ENCODE measurements at regions not wholly inside any gene's neighbourhood (a gene's known extent, or its start where the extent isn't known, plus 50 kb on each side); places are given as distances from the start of the nearest gene placed in this dataset.

- TF ChIP-seq YY1 (IDR thresholded peaks at IDR 0.05; ENCODE audit: insufficient read depth, insufficient read length) (no peak), SUZ12 (IDR thresholded peaks at IDR 0.05; ENCODE audit: extremely low read depth, insufficient read depth, insufficient read length) (no peak), ZNF274 (IDR thresholded peaks at IDR 0.05; ENCODE audit: low read depth, low read length) (no peak)
Measured at GRCh38 chr6:56841751-56842150, 113.2 kb upstream of the BEND6 start.

Data from NT2/D1 (cell line).